HT1080 (cell line): ENCODE measurements at regions not wholly inside any gene's neighbourhood (a gene's known extent, or its start where the extent isn't known, plus 50 kb on each side); places are given as distances from the start of the nearest gene placed in this dataset.
A peak's percentile ranks its signal among the peaks of the same experiment; 100 is the strongest.

ENCODE experiments used
- DNase-seq: peaks from one replicate; pipeline ENCODE4 v3.0.0-alpha.2; 2015; ENCODE audit warnings: low read depth

GRCh38 chr2:52210161-52210560, 1178.2 kb upstream of the NRXN1 start:
- DNase-seq, result no peak

- DNase-seq, result no peak
Measured at GRCh38 chr2:52194342-52194741, 1162.4 kb upstream of the NRXN1 start.

GRCh38 chr2:52193804-52194203, 1161.9 kb upstream of the NRXN1 start:
- no peak for DNase-seq

GRCh38 chr2:52192656-52193055, 1160.7 kb upstream of the NRXN1 start:
- DNase-seq, result no peak

- no peak for DNase-seq
Measured at GRCh38 chr2:52181080-52181479, 1149.1 kb upstream of the NRXN1 start.

- DNase-seq, result no peak
Measured at GRCh38 chr2:52178845-52179244, 1146.9 kb upstream of the NRXN1 start.

- DNase-seq, result no peak
Measured at GRCh38 chr2:52145005-52145404, 1113.1 kb upstream of the NRXN1 start.

GRCh38 chr2:52144590-52144989, 1112.7 kb upstream of the NRXN1 start:
- no peak for DNase-seq

GRCh38 chr2:52141076-52141475, 1109.1 kb upstream of the NRXN1 start:
- DNase-seq, result no peak

GRCh38 chr2:52139241-52139640, 1107.3 kb upstream of the NRXN1 start:
- no peak for DNase-seq

- no peak for DNase-seq
Measured at GRCh38 chr2:52135235-52135634, 1103.3 kb upstream of the NRXN1 start.

- no peak for DNase-seq
Measured at GRCh38 chr2:52128081-52128480, 1096.1 kb upstream of the NRXN1 start.

GRCh38 chr2:52127527-52127926, 1095.6 kb upstream of the NRXN1 start:
- DNase-seq, result no peak

- peak; percentile 50 for DNase-seq
Measured at GRCh38 chr2:52117299-52117698, 1085.4 kb upstream of the NRXN1 start.

- no peak for DNase-seq
Measured at GRCh38 chr2:52115750-52116149, 1083.8 kb upstream of the NRXN1 start.

- no peak for DNase-seq
Measured at GRCh38 chr2:52113338-52113737, 1081.4 kb upstream of the NRXN1 start.

- no peak for DNase-seq
Measured at GRCh38 chr2:52112141-52112540, 1080.2 kb upstream of the NRXN1 start.

GRCh38 chr2:52107124-52107523, 1075.2 kb upstream of the NRXN1 start:
- no peak for DNase-seq

GRCh38 chr2:52097071-52097470, 1065.1 kb upstream of the NRXN1 start:
- no peak for DNase-seq

GRCh38 chr2:52084759-52085158, 1052.8 kb upstream of the NRXN1 start:
- DNase-seq, result no peak

GRCh38 chr2:52083214-52083613, 1051.3 kb upstream of the NRXN1 start:
- DNase-seq, result no peak

- no peak for DNase-seq
Measured at GRCh38 chr2:52082646-52083045, 1050.7 kb upstream of the NRXN1 start.

- no peak for DNase-seq
Measured at GRCh38 chr2:52079602-52080001, 1047.7 kb upstream of the NRXN1 start.

GRCh38 chr2:52077159-52077558, 1045.2 kb upstream of the NRXN1 start:
- no peak for DNase-seq
